HG03045 (cell line): ENCODE measurements at regions not wholly inside any gene's neighbourhood (a gene's known extent, or its start where the extent isn't known, plus 50 kb on each side); places are given as distances from the start of the nearest gene placed in this dataset.

Experiments
- ATAC-seq: cut with Tn5 transposase; IDR thresholded peaks from one replicate; pipeline ENCODE4 v1.9.1; 2021; ENCODE audit warnings: mild to moderate bottlenecking, moderate library complexity; ENCODE audit not compliant: unreplicated experiment

- ATAC-seq = no peak
These were observed 77.4 kb upstream of the ALDH1B1 start for GRCh38 chr9:38315085-38315595.

GRCh38 chr9:38313421-38313820 is 79.1 kb upstream of the ALDH1B1 start:
- no peak for ATAC-seq

GRCh38 chr9:38312406-38312805 is 80.1 kb upstream of the ALDH1B1 start:
- ATAC-seq = no peak

- no peak for ATAC-seq
These were observed 80.9 kb upstream of the ALDH1B1 start for GRCh38 chr9:38311382-38312270.

GRCh38 chr9:38309324-38310195 is 82.9 kb upstream of the ALDH1B1 start:
- no peak for ATAC-seq

GRCh38 chr9:38308136-38308535 is 84.4 kb upstream of the ALDH1B1 start:
- no peak for ATAC-seq

GRCh38 chr9:38306899-38307298 is 85.6 kb upstream of the ALDH1B1 start:
- no peak for ATAC-seq

- no peak for ATAC-seq
These were observed 86.9 kb upstream of the ALDH1B1 start for GRCh38 chr9:38305582-38305981.

GRCh38 chr9:38301376-38302106 is 91.0 kb upstream of the ALDH1B1 start:
- ATAC-seq = no peak

GRCh38 chr9:38299856-38300255 is 92.6 kb upstream of the ALDH1B1 start:
- no peak for ATAC-seq

GRCh38 chr9:38298904-38299303 is 93.6 kb upstream of the ALDH1B1 start:
- ATAC-seq = no peak

GRCh38 chr9:38298503-38298902 is 94.0 kb upstream of the ALDH1B1 start:
- ATAC-seq = no peak

GRCh38 chr9:38296807-38297206 is 95.7 kb upstream of the ALDH1B1 start:
- ATAC-seq = no peak

GRCh38 chr9:38295764-38296163 is 96.7 kb upstream of the ALDH1B1 start:
- no peak for ATAC-seq

- ATAC-seq = no peak
These were observed 98.1 kb upstream of the ALDH1B1 start for GRCh38 chr9:38294220-38294960.

- ATAC-seq = no peak
These were observed 99.5 kb upstream of the ALDH1B1 start for GRCh38 chr9:38293022-38293421.

- ATAC-seq = no peak
These were observed 100.0 kb upstream of the ALDH1B1 start for GRCh38 chr9:38292480-38292879.

- ATAC-seq = no peak
These were observed 102.6 kb upstream of the ALDH1B1 start for GRCh38 chr9:38289866-38290245.

GRCh38 chr9:38289236-38289865 is 103.2 kb upstream of the ALDH1B1 start:
- ATAC-seq = no peak

- no peak for ATAC-seq
These were observed 104.0 kb upstream of the ALDH1B1 start for GRCh38 chr9:38288502-38288901.
